ENCODE measurements at regions not wholly inside any gene's neighbourhood (a gene's known extent, or its start where the extent isn't known, plus 50 kb on each side); places are given as distances from the start of the nearest gene placed in this dataset.
"Not testable (repeated sequence)": the region's sequence is repeated elsewhere in the genome, so short reads cannot be mapped to it uniquely, and the experiment has no call there.

GRCh38 chr9:85792057-85792456 lies 50.3 kb upstream of the AGTPBP1 start:
- H3K9me3 Mint-ChIP-seq; H3K4me1 Mint-ChIP-seq (ENCODE audit: low read depth); H3K27me3 Mint-ChIP-seq; H3K27ac Mint-ChIP-seq; ATAC-seq; DNase-seq; POLR2A ChIA-PET; CTCF ChIA-PET; intact Hi-C loops (cut with micrococcal nuclease); H3K4me3 Mint-ChIP-seq; H3K36me3 Mint-ChIP-seq (ENCODE audit: low read depth): not testable (repeated sequence)

GRCh38 chr9:85802978-85803695 lies 61.4 kb upstream of the AGTPBP1 start:
- ATAC-seq; H3K36me3 Mint-ChIP-seq (ENCODE audit: low read depth); H3K9me3 Mint-ChIP-seq; H3K27ac Mint-ChIP-seq; H3K27me3 Mint-ChIP-seq; intact Hi-C loops (cut with micrococcal nuclease); H3K4me1 Mint-ChIP-seq (ENCODE audit: low read depth); POLR2A ChIA-PET; H3K4me3 Mint-ChIP-seq: not testable (repeated sequence)
- CTCF ChIA-PET, result interaction anchor here (1.1 kb wide), 1 partner anchor 105 kb away, joined by 5 read pairs; no protein-coding TSS in a partner anchor
- DNase-seq, result peak; percentile 4

- DNase-seq; intact Hi-C loops (cut with micrococcal nuclease); H3K4me1 Mint-ChIP-seq (ENCODE audit: low read depth); ATAC-seq; H3K27me3 Mint-ChIP-seq; POLR2A ChIA-PET; H3K4me3 Mint-ChIP-seq; H3K9me3 Mint-ChIP-seq; CTCF ChIA-PET; H3K36me3 Mint-ChIP-seq (ENCODE audit: low read depth): not testable (repeated sequence)
- peak overlapping the region; percentile 30 for H3K27ac Mint-ChIP-seq
Measured at GRCh38 chr9:85804847-85805133, 63.0 kb upstream of the AGTPBP1 start.

- intact Hi-C loops (cut with micrococcal nuclease), result not testable (repeated sequence)
Measured at GRCh38 chr9:85805134-85806005, 63.6 kb upstream of the AGTPBP1 start.

GRCh38 chr9:85808329-85808728 lies 66.6 kb upstream of the AGTPBP1 start:
- intact Hi-C loops (cut with micrococcal nuclease); H3K4me1 Mint-ChIP-seq (ENCODE audit: low read depth); H3K36me3 Mint-ChIP-seq (ENCODE audit: low read depth); H3K27ac Mint-ChIP-seq; ATAC-seq; H3K4me3 Mint-ChIP-seq; H3K9me3 Mint-ChIP-seq; POLR2A ChIA-PET; CTCF ChIA-PET; H3K27me3 Mint-ChIP-seq; DNase-seq: not testable (repeated sequence)

More at GRCh38 chr9:85805134-85806005, 63.6 kb upstream of the AGTPBP1 start:
- DNase-seq (peak; percentile 78), ATAC-seq (peak; percentile 76)
- H3K36me3 Mint-ChIP-seq (ENCODE audit: low read depth); CTCF ChIA-PET; POLR2A ChIA-PET; H3K4me1 Mint-ChIP-seq (ENCODE audit: low read depth); H3K27me3 Mint-ChIP-seq; H3K9me3 Mint-ChIP-seq: not testable (repeated sequence)
- H3K27ac Mint-ChIP-seq, result peak overlapping the region; percentile 70
- H3K4me3 Mint-ChIP-seq, result peak overlapping the region; percentile 84

GRCh38 chr9:85813388-85813787 lies 71.6 kb upstream of the AGTPBP1 start:
- POLR2A ChIA-PET; DNase-seq; H3K27me3 Mint-ChIP-seq; intact Hi-C loops (cut with micrococcal nuclease); H3K36me3 Mint-ChIP-seq (ENCODE audit: low read depth); CTCF ChIA-PET; ATAC-seq; H3K9me3 Mint-ChIP-seq; H3K27ac Mint-ChIP-seq; H3K4me1 Mint-ChIP-seq (ENCODE audit: low read depth); H3K4me3 Mint-ChIP-seq: not testable (repeated sequence)

GRCh38 chr9:85814800-85815199 lies 73.0 kb upstream of the AGTPBP1 start:
- H3K27ac Mint-ChIP-seq; H3K4me3 Mint-ChIP-seq; H3K4me1 Mint-ChIP-seq (ENCODE audit: low read depth); H3K9me3 Mint-ChIP-seq; H3K27me3 Mint-ChIP-seq; H3K36me3 Mint-ChIP-seq (ENCODE audit: low read depth); DNase-seq; ATAC-seq; intact Hi-C loops (cut with micrococcal nuclease): not testable (repeated sequence)
- ChIA-PET CTCF (interaction anchor here (1.2 kb wide), 1 partner anchor 11 kb away, joined by 3 read pairs; no protein-coding TSS in a partner anchor), POLR2A (interaction anchor here (0.7 kb wide), 1 partner anchor 361 kb away, joined by 3 read pairs; no protein-coding TSS in a partner anchor)

- H3K27ac Mint-ChIP-seq; H3K9me3 Mint-ChIP-seq; POLR2A ChIA-PET; intact Hi-C loops (cut with micrococcal nuclease); H3K27me3 Mint-ChIP-seq; H3K4me1 Mint-ChIP-seq (ENCODE audit: low read depth); H3K36me3 Mint-ChIP-seq (ENCODE audit: low read depth); H3K4me3 Mint-ChIP-seq: not testable (repeated sequence)
- TF ChIP-seq CTCF (IDR thresholded peaks at IDR 0.05), result peak; percentile 44
- ATAC-seq, result peak; percentile 65
- DNase-seq, result peak; percentile 11
- CTCF ChIA-PET, result interaction anchor here (0.8 to 1.8 kb wide), 4 partner anchors 90 to 421 kb away, joined by 3 to 4 read pairs (median 4); no protein-coding TSS in a partner anchor
Measured at GRCh38 chr9:85818971-85819370, 77.2 kb upstream of the AGTPBP1 start.

GRCh38 chr9:85820598-85820997 lies 78.8 kb upstream of the AGTPBP1 start:
- POLR2A ChIA-PET, result interaction anchor here (1.2 kb wide), 1 partner anchor 518 kb away, joined by 3 read pairs; no protein-coding TSS in a partner anchor
- intact Hi-C loops (cut with micrococcal nuclease); H3K4me3 Mint-ChIP-seq; H3K9me3 Mint-ChIP-seq; H3K27ac Mint-ChIP-seq; ATAC-seq; H3K4me1 Mint-ChIP-seq (ENCODE audit: low read depth); H3K27me3 Mint-ChIP-seq; DNase-seq; H3K36me3 Mint-ChIP-seq (ENCODE audit: low read depth): not testable (repeated sequence)
- CTCF ChIA-PET, result interaction anchor here (1.7 to 1.8 kb wide), 2 partner anchors 79 to 121 kb away, joined by 4 to 5 read pairs; no protein-coding TSS in a partner anchor

All from activated CD8-positive, alpha-beta T cell treated with anti-CD3 and anti-CD28 coated beads for 36 hours (primary cell).